Keratinocyte (primary cell): ENCODE measurements at regions not wholly inside any gene's neighbourhood (a gene's known extent, or its start where the extent isn't known, plus 50 kb on each side); places are given as distances from the start of the nearest gene placed in this dataset.
"Not testable (repeated sequence)": the region's sequence is repeated elsewhere in the genome, so short reads cannot be mapped to it uniquely, and the experiment has no call there.

Experiments
- DNase-seq: peaks from one replicate; pipeline ENCODE4 v3.0.0-alpha.2; 2011; ENCODE audit warnings: low read depth, missing footprints, low spot score
- FAIRE-seq: peaks from 2 replicates; lab custom pipeline; 2011; peaks lifted over from hg19 to GRCh38; lab: Jason Lieb, UNC
- H2AFZ ChIP-seq: 2 replicates; pipeline ENCODE4 v1.6.0; 2012; ENCODE audit warnings: low read length, control low read depth, inconsistent platforms; ENCODE audit not compliant: control insufficient read depth
- H3K27ac ChIP-seq: 2 replicates; pipeline ENCODE4 v1.5.1; 2011; ENCODE audit warnings: low read length; ENCODE audit not compliant: control insufficient read depth, insufficient read depth
- H3K27me3 ChIP-seq: 3 replicates; pipeline ENCODE4 v1.6.0; 2011; ENCODE audit warnings: low read length; ENCODE audit not compliant: control insufficient read depth, insufficient read depth; ENCODE audit errors: extremely low read depth
- H3K36me3 ChIP-seq, 2 experiments: 2 replicates in 1 of 2; 3 replicates in 1 of 2; pipeline ENCODE4 v1.5.1; 2011; ENCODE audit warnings: low read length in 2 of 2, mild to moderate bottlenecking in 1 of 2; ENCODE audit not compliant: control insufficient read depth in 2 of 2, insufficient read depth in 2 of 2; ENCODE audit errors: extremely low read depth in 1 of 2
- H3K4me1 ChIP-seq: 3 replicates; pipeline ENCODE4 v1.5.1; 2011; ENCODE audit warnings: low read length; ENCODE audit not compliant: control insufficient read depth, insufficient read depth; ENCODE audit errors: extremely low read depth
- H3K4me2 ChIP-seq: 3 replicates; pipeline ENCODE4 v1.6.0; 2011; ENCODE audit warnings: low read depth, low read length; ENCODE audit not compliant: control insufficient read depth, insufficient read depth; ENCODE audit errors: extremely low read depth
- H3K4me3 ChIP-seq, 3 experiments: fragments of 200-600 bp in 1 of 3; sonication (generic) in 1 of 3; 2 replicates in 2 of 3; 3 replicates in 1 of 3; pipeline ENCODE4 v1.5.1; 2011 to 2016; ENCODE audit warnings: low read length in 3 of 3, mild to moderate bottlenecking in 3 of 3, control low read depth in 2 of 3, inconsistent platforms in 1 of 3, low read depth in 1 of 3, mixed read lengths in 1 of 3, mixed run types in 1 of 3, moderate library complexity in 1 of 3; ENCODE audit not compliant: control insufficient read depth in 2 of 3, insufficient read depth in 2 of 3; ENCODE audit errors: extremely low read depth in 1 of 3
- H3K79me2 ChIP-seq: 2 replicates; pipeline ENCODE4 v1.6.0; 2012; ENCODE audit warnings: low read length; ENCODE audit not compliant: control insufficient read depth, insufficient read depth
- H3K9ac ChIP-seq: 3 replicates; pipeline ENCODE4 v1.6.0; 2011; ENCODE audit warnings: low read length; ENCODE audit not compliant: control insufficient read depth, insufficient read depth; ENCODE audit errors: extremely low read depth
- H3K9me1 ChIP-seq: 3 replicates; pipeline ENCODE4 v1.6.0; 2011; ENCODE audit warnings: low read length; ENCODE audit not compliant: control insufficient read depth, insufficient read depth; ENCODE audit errors: extremely low read depth
- H3K9me3 ChIP-seq: 2 replicates; pipeline ENCODE4 v1.5.1; 2012; ENCODE audit warnings: low read depth, low read length; ENCODE audit not compliant: control insufficient read depth
- H4K20me1 ChIP-seq: 3 replicates; pipeline ENCODE4 v1.6.0; 2011; ENCODE audit warnings: low read length; ENCODE audit not compliant: control insufficient read depth, insufficient read depth; ENCODE audit errors: extremely low read depth
- EZH2 ChIP-seq: IDR thresholded peaks from one replicate; pipeline ENCODE4 v1.6.1; 2012; ENCODE audit warnings: inconsistent platforms, mild to moderate bottlenecking, low read length, moderate library complexity
- dilution Hi-C: fragments of 300-500 bp; cut with MboI; formaldehyde crosslinking; loops from one replicate; pipeline ENCODE4 v1.7.0; 2020; ENCODE audit warnings: low sequenced_read_pairs; ENCODE audit not compliant: extremely low pct_ligation_motif_present
- TF ChIP-seq, protein P1 (sequence below), 3 experiments: IDR thresholded peaks in 1 of 3; conservative IDR thresholded peaks in 1 of 3; optimal IDR thresholded peaks in 1 of 3; 2 replicates in 2 of 3; 3 replicates in 1 of 3; pipeline versions ENCODE3 to v1.5.1; 2011; ENCODE audit warnings: low read length in 3 of 3, mild to moderate bottlenecking in 3 of 3, moderate library complexity in 2 of 3, control low read depth in 1 of 3, inconsistent platforms in 1 of 3; ENCODE audit not compliant: insufficient read depth in 2 of 3; ENCODE audit errors: extremely low read depth in 1 of 3

DNA sequence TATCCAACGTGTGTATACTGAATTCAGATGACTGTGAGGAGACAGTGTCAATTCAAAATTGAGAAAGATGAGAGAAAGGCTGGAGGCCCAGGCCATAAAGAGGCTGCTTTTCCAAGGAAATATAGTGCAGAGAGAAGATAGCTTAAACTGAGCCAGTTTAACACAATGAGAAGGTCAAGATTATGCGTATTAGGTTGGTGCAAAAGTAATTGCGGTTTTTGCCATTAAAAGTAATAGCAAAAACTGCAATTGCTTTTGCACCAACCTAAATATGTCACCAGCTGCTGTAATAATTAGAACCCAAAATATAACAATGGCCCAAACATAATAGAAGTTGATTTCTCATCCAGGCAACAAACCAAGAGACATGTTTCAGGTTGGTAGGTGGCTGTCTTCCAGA is 148.7 kb upstream of the ATP5MC3 start:
- Histone ChIP-seq H4K20me1 (no peaks in the 10 kb centered on the region), H3K4me1 (no peaks in the 10 kb centered on the region), H3K4me2 (no peak overlapping the region), H3K27me3 (no peaks in the 10 kb centered on the region), H2AFZ (no peak overlapping the region), H3K9me1 (no peaks in the 10 kb centered on the region), H3K79me2 (no peaks in the 10 kb centered on the region), H3K9me3 (no peaks in the 10 kb centered on the region), H3K36me3 (no peaks in the 10 kb centered on the region), H3K27ac (no peak overlapping the region), H3K4me3 (no peak overlapping the region), H3K9ac (no peak overlapping the region)
- TF ChIP-seq EZH2: no peak
- TF ChIP-seq, protein P1, sequence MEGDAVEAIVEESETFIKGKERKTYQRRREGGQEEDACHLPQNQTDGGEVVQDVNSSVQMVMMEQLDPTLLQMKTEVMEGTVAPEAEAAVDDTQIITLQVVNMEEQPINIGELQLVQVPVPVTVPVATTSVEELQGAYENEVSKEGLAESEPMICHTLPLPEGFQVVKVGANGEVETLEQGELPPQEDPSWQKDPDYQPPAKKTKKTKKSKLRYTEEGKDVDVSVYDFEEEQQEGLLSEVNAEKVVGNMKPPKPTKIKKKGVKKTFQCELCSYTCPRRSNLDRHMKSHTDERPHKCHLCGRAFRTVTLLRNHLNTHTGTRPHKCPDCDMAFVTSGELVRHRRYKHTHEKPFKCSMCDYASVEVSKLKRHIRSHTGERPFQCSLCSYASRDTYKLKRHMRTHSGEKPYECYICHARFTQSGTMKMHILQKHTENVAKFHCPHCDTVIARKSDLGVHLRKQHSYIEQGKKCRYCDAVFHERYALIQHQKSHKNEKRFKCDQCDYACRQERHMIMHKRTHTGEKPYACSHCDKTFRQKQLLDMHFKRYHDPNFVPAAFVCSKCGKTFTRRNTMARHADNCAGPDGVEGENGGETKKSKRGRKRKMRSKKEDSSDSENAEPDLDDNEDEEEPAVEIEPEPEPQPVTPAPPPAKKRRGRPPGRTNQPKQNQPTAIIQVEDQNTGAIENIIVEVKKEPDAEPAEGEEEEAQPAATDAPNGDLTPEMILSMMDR (optimal IDR thresholded peaks at IDR 0.05 in 1 of 3, IDR thresholded peaks at IDR 0.05 in 1 of 3, conservative IDR thresholded peaks at IDR 0.05 in 1 of 3; ENCODE audit: extremely low read depth in 1 of 3, insufficient read depth in 2 of 3, low read length in 3 of 3): no peak
- dilution Hi-C loops: no loop called here
- DNase-seq: no peak
- FAIRE-seq: no peak

DNA sequence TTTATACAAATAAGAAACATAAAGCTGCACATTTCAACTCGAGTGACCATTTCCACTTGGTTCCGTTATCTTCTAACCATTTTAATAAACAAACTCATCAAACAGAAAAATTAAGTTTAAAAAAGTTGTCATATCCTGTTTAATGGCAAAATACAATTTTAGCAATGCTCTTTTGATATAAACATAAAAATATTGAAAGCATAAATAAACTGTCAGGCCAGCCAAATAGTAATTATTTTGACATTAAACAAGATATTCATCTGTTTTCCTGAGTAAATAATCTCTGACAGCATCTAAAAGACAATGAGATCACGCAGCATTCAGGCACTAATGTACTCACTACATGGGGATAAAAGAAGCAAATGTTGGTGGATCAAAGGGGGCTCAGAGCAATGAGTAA is 145.3 kb upstream of the ATP5MC3 start:
- TF ChIP-seq, protein P1 (optimal IDR thresholded peaks at IDR 0.05 in 1 of 3, IDR thresholded peaks at IDR 0.05 in 1 of 3, conservative IDR thresholded peaks at IDR 0.05 in 1 of 3; ENCODE audit: extremely low read depth in 1 of 3, insufficient read depth in 2 of 3, low read length in 3 of 3): no peak
- TF ChIP-seq EZH2: no peak
- no peak for FAIRE-seq
- H3K4me3 ChIP-seq: no peak overlapping the region
- no peak overlapping the region for H3K9ac ChIP-seq
- no peaks in the 10 kb centered on the region for H3K27me3 ChIP-seq
- no peaks in the 10 kb centered on the region for H3K9me3 ChIP-seq
- H3K79me2 ChIP-seq: no peaks in the 10 kb centered on the region
- DNase-seq: no peak
- no peaks in the 10 kb centered on the region for H3K36me3 ChIP-seq
- H2AFZ ChIP-seq: no peak overlapping the region
- no peaks in the 10 kb centered on the region for H3K4me1 ChIP-seq
- H3K9me1 ChIP-seq: no peaks in the 10 kb centered on the region
- dilution Hi-C loops: no loop called here
- H3K27ac ChIP-seq: no peak overlapping the region
- H4K20me1 ChIP-seq: no peaks in the 10 kb centered on the region
- H3K4me2 ChIP-seq: no peak overlapping the region

DNA sequence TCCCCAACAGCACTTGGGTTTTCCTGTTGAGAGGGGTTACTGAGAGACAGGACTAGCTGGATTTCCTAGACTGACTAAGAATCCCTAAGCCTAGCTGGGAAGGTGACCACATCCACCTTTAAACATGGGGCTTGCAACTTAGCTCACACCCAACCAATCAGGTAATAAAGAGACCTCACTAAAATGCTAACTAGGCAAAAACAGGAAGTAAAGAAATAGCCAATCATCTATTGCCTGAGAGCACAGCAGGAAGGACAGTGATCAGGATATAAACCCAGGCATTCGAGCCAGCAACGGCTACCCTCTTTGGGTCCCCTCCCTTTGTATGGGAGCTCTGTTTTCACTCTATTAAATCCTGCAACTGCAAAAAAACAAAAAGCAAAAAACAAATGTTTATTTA is 144.7 kb upstream of the ATP5MC3 start:
- dilution Hi-C loops: not testable (repeated sequence)

More for the DNA sequence above, 144.7 kb upstream of the ATP5MC3 start:
- H3K27me3 ChIP-seq, H3K9me3 ChIP-seq, H3K4me3 ChIP-seq, H4K20me1 ChIP-seq, H3K36me3 ChIP-seq, H3K9ac ChIP-seq, H3K9me1 ChIP-seq, H3K27ac ChIP-seq, H3K79me2 ChIP-seq, H3K4me1 ChIP-seq, FAIRE-seq, H3K4me2 ChIP-seq, DNase-seq, H2AFZ ChIP-seq: not testable (repeated sequence)
